ENCODE measurements at regions not wholly inside any gene's neighbourhood (a gene's known extent, or its start where the extent isn't known, plus 50 kb on each side); places are given as distances from the start of the nearest gene placed in this dataset.

GRCh38 chr3:101050866-101051265, 57.6 kb upstream of the ABI3BP start:
- Histone ChIP-seq H3K4me3 (ENCODE audit: low read depth, low read length, poor library complexity, severe bottlenecking) (no peak overlapping the region), H3K27ac (ENCODE audit: low read depth, low read length, poor library complexity, severe bottlenecking) (no peak overlapping the region)

GRCh38 chr3:101050046-101050445, 56.8 kb upstream of the ABI3BP start:
- H4K20me1 ChIP-seq (ENCODE audit: insufficient read depth, low read length), result no peaks in the 10 kb centered on the region
- no peak overlapping the region for H3K4me3 ChIP-seq (ENCODE audit: low read depth, low read length, poor library complexity, severe bottlenecking)
- TF ChIP-seq CTCF (IDR thresholded peaks at IDR 0.05; ENCODE audit: low read length), result no peak
- TF ChIP-seq EZH2 (IDR thresholded peaks at IDR 0.05; ENCODE audit: borderline replicate concordance, low read length), result no peak
- H3K79me2 ChIP-seq (ENCODE audit: insufficient read depth, low read length), result no peaks in the 10 kb centered on the region
- H3K27me3 ChIP-seq (ENCODE audit: insufficient read depth, low read length), result no peaks in the 10 kb centered on the region
- H3K27ac ChIP-seq (ENCODE audit: low read depth, low read length, poor library complexity, severe bottlenecking), result no peak overlapping the region
- no peak overlapping the region for H2AFZ ChIP-seq (ENCODE audit: low read length)
- H3K9me2 ChIP-seq (ENCODE audit: low read depth, low read length), result no peaks in the 10 kb centered on the region
- H3K4me1 ChIP-seq (ENCODE audit: insufficient read depth, low read length, severe bottlenecking), result no peaks in the 10 kb centered on the region
- no peaks in the 10 kb centered on the region for H3F3A ChIP-seq (ENCODE audit: insufficient read depth, low read length)
- no peak overlapping the region for H3K9ac ChIP-seq (ENCODE audit: low read length)
- no peaks in the 10 kb centered on the region for H3K36me3 ChIP-seq (ENCODE audit: insufficient read depth, low read length)
- no peaks in the 10 kb centered on the region for H3K9me3 ChIP-seq (ENCODE audit: low read length)
- H3K4me2 ChIP-seq (ENCODE audit: low read length), result no peak overlapping the region

More at GRCh38 chr3:101050866-101051265, 57.6 kb upstream of the ABI3BP start:
- Histone ChIP-seq H3K27me3 (ENCODE audit: insufficient read depth, low read length) (no peaks in the 10 kb centered on the region), H3K4me2 (ENCODE audit: low read length) (no peak overlapping the region), H3K4me1 (ENCODE audit: insufficient read depth, low read length, severe bottlenecking) (no peaks in the 10 kb centered on the region), H3F3A (ENCODE audit: insufficient read depth, low read length) (no peaks in the 10 kb centered on the region), H3K36me3 (ENCODE audit: insufficient read depth, low read length) (no peaks in the 10 kb centered on the region), H3K9me3 (ENCODE audit: low read length) (no peaks in the 10 kb centered on the region), H3K9me2 (ENCODE audit: low read depth, low read length) (no peaks in the 10 kb centered on the region), H3K9ac (ENCODE audit: low read length) (no peak overlapping the region), H2AFZ (ENCODE audit: low read length) (no peak overlapping the region), H3K79me2 (ENCODE audit: insufficient read depth, low read length) (no peaks in the 10 kb centered on the region), H4K20me1 (ENCODE audit: insufficient read depth, low read length) (no peaks in the 10 kb centered on the region)
- TF ChIP-seq EZH2 (IDR thresholded peaks at IDR 0.05; ENCODE audit: borderline replicate concordance, low read length) (no peak), CTCF (IDR thresholded peaks at IDR 0.05; ENCODE audit: low read length) (no peak)

- H3K9me2 ChIP-seq (ENCODE audit: low read depth, low read length), result no peaks in the 10 kb centered on the region
- TF ChIP-seq EZH2 (IDR thresholded peaks at IDR 0.05; ENCODE audit: borderline replicate concordance, low read length), result no peak
- no peak for TF ChIP-seq CTCF (IDR thresholded peaks at IDR 0.05; ENCODE audit: low read length)
Measured at GRCh38 chr3:101049532-101049931, 56.3 kb upstream of the ABI3BP start.

More at GRCh38 chr3:101049532-101049931, 56.3 kb upstream of the ABI3BP start:
- Histone ChIP-seq H3K27me3 (ENCODE audit: insufficient read depth, low read length) (no peaks in the 10 kb centered on the region), H4K20me1 (ENCODE audit: insufficient read depth, low read length) (no peaks in the 10 kb centered on the region), H3K79me2 (ENCODE audit: insufficient read depth, low read length) (no peaks in the 10 kb centered on the region), H3K4me1 (ENCODE audit: insufficient read depth, low read length, severe bottlenecking) (no peaks in the 10 kb centered on the region), H3K36me3 (ENCODE audit: insufficient read depth, low read length) (no peaks in the 10 kb centered on the region), H3K9me3 (ENCODE audit: low read length) (no peaks in the 10 kb centered on the region), H3F3A (ENCODE audit: insufficient read depth, low read length) (no peaks in the 10 kb centered on the region), H3K27ac (ENCODE audit: low read depth, low read length, poor library complexity, severe bottlenecking) (no peak overlapping the region), H3K4me2 (ENCODE audit: low read length) (no peak overlapping the region), H2AFZ (ENCODE audit: low read length) (no peak overlapping the region), H3K4me3 (ENCODE audit: low read depth, low read length, poor library complexity, severe bottlenecking) (no peak overlapping the region), H3K9ac (ENCODE audit: low read length) (no peak overlapping the region)

All from OCI-LY1 (cell line).